LNCaP clone FGC (cell line): ENCODE measurements at regions not wholly inside any gene's neighbourhood (a gene's known extent, or its start where the extent isn't known, plus 50 kb on each side); places are given as distances from the start of the nearest gene placed in this dataset.

Source experiments
- DNase-seq: peaks from one replicate; pipeline ENCODE4 v3.0.0-alpha.2; 2011; ENCODE audit warnings: low read depth
- H3K4me3 ChIP-seq: 2 replicates; pipeline ENCODE4 v1.5.1; 2011; ENCODE audit warnings: mild to moderate bottlenecking, low read depth, low read length, control low read depth
- CTCF ChIP-seq: IDR thresholded peaks from 2 replicates; pipeline ENCODE4 v1.5.1; 2012; ENCODE audit warnings: mild to moderate bottlenecking; ENCODE audit not compliant: control insufficient read depth, insufficient read depth; ENCODE audit errors: extremely low read depth

DNA sequence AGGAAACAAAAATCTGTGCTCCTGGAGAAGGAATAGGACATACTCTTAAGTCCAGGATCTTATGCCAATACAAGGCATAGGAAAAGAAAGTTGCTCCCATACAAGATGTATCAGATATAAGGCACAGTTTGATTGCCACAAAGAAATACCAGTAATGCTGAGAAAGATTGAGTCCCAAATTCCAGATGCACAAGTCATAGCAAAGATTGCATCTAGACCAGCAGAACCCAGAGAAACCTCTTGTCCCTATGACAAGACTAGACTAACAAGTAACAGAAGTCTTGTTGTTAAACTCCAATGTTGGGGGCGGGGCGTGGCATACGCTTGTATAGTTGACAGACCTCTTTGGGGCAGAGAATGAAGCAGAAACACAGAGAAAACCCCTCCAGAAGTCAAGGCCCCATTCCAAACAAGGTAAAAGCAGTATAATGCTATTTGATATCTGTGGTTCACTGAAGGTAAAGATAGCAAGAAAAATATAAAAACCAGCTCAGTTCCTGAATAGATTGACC, 671.5 kb upstream of the GRIA3 start:
- DNase-seq, result no peak
- H3K4me3 ChIP-seq, result no peak overlapping the region

DNA sequence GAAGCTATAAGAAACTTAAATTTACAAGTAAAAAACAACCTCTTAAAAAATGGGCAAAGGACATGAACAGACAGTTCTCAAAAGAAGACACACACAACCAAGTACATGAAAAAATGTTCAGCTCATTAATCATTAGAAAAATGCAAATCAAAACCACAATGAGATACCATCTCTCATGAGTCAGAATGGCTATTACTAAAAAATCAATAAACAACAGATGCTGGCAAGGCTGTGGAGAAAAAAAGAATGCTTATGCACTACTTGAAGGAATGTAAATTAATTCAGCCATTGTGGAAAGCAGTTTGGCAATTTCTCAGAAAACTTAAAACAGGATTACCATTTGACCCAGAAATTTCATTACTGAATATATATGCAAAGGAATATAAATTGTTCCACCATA, 666.3 kb upstream of the GRIA3 start:
- TF ChIP-seq CTCF, result no peak
- no peak overlapping the region for H3K4me3 ChIP-seq
- no peak for DNase-seq

More for the DNA sequence above, 671.5 kb upstream of the GRIA3 start:
- no peak for TF ChIP-seq CTCF

- no peak for TF ChIP-seq CTCF
- DNase-seq, result no peak
Observed at GRCh38 chrX:122545778-122546177, 638.3 kb upstream of the GRIA3 start.

DNA sequence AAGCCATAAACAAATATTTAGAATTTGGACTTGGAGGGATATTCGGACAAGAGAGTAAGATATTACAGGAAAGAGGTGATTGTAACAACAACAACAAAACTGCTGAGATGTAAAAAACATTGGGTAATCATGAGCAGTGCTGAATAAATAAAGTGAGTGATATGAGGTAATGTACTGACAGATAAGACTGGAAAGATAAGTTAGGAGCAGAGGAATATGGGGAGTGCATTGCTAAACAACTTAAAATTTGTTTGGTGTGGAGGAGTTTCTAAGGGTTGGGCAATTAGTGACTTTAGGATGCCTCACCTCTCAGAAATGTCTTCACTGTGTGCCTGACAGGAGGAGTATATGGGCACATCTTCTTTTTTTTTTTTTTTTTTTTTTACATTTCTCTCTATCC, 637.8 kb upstream of the GRIA3 start:
- H3K4me3 ChIP-seq, result no peak overlapping the region
- TF ChIP-seq CTCF, result no peak
- DNase-seq, result no peak

More at GRCh38 chrX:122545778-122546177, 638.3 kb upstream of the GRIA3 start:
- H3K4me3 ChIP-seq, result no peak overlapping the region

DNA sequence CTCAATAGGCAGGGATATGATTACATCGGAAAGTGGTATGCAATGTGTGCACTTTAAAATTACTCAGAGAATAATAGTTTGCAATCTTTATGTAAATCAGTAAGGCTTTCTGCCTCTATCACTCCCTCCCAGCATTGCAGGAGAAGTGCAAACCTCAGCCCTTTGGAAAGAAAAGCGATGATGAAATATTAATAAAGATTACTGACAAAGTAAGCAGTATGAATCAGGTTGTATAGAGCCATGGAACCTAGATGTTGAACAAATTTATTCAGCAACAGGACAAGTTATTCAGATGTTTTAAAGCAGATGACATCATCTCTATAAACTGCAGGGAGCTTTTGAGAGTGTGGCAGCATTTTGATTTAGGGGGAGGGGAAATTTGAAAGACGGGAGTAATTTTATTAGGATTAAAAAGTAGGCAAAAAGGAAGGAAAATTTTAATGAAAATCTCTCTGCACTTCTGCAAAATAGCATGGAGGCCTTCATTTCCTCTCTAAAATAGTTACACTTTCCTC, 631.7 kb upstream of the GRIA3 start:
- DNase-seq, result no peak

DNA sequence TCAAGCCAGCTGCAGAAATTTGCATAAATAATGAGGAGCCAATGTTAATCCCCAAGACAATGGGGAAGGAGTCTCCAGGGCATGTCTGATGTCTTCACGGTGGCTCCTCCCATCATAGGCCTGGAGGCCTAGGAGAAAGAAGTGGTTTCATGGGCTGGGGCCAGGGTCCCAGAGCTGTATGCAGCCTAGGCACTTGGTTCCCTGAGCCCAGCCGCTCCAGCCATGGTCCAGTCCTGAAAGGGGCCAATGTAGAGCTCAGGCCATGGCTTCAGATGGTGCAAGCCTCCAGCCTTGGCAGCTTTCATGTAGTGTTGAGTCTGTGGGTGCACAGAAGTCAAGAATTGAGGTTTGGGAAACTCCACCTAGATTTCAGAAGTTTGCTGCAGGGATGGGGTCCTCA, 628.2 kb upstream of the GRIA3 start:
- no peak overlapping the region for H3K4me3 ChIP-seq
- DNase-seq, result no peak
- TF ChIP-seq CTCF, result no peak

More for the DNA sequence above, 631.7 kb upstream of the GRIA3 start:
- no peak for TF ChIP-seq CTCF
- H3K4me3 ChIP-seq, result no peak overlapping the region

DNA sequence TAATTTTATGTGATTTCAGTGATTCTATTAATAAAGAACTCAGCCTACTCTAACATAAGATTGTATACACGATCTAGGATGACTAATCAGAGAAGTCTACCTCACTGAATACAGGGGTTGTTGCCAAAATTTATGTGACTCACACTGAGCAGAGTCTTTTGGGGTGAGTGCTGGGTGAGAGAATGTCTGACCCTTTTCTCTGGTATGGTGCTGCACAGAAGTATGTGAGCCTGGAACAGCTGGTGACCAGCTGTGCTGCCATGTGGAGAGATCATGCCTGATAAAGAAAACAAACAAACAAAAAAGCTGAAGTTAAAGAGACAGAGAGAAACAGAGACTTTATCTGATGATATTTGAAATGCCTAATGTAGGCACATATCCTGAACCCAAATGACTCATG, 618.1 kb upstream of the GRIA3 start:
- no peak for DNase-seq
- H3K4me3 ChIP-seq, result no peak overlapping the region
- no peak for TF ChIP-seq CTCF
